ENCODE measurements at regions not wholly inside any gene's neighbourhood (a gene's known extent, or its start where the extent isn't known, plus 50 kb on each side); places are given as distances from the start of the nearest gene placed in this dataset.

GRCh38 chr13:112132619-112133018 is 65.7 kb downstream of the SOX1 start:
- no peak for TF ChIP-seq CTCF (IDR thresholded peaks at IDR 0.05; ENCODE audit: poor library complexity, severe bottlenecking)
- TF ChIP-seq MXI1 (conservative IDR thresholded peaks at IDR 0.05; ENCODE audit: poor library complexity, severe bottlenecking) = no peak
- TF ChIP-seq REST (IDR thresholded peaks at IDR 0.05; ENCODE audit: borderline replicate concordance) = no peak
- TF ChIP-seq POLR2AphosphoS5 (IDR thresholded peaks at IDR 0.05) = no peak
- no peak for TF ChIP-seq EZH2 (IDR thresholded peaks at IDR 0.05; ENCODE audit: borderline replicate concordance, insufficient read depth, low read length, poor library complexity, severe bottlenecking)
- no peak for TF ChIP-seq TAF1 (IDR thresholded peaks at IDR 0.05; ENCODE audit: low read depth)
- no peak for TF ChIP-seq SMC3 (conservative IDR thresholded peaks at IDR 0.05; ENCODE audit: poor library complexity)
- no peak for TF ChIP-seq EP300 (conservative IDR thresholded peaks at IDR 0.05; ENCODE audit: poor library complexity, severe bottlenecking)

All from neural cell (in vitro differentiated cells).